ENCODE measurements at regions not wholly inside any gene's neighbourhood (a gene's known extent, or its start where the extent isn't known, plus 50 kb on each side); places are given as distances from the start of the nearest gene placed in this dataset.

DNA sequence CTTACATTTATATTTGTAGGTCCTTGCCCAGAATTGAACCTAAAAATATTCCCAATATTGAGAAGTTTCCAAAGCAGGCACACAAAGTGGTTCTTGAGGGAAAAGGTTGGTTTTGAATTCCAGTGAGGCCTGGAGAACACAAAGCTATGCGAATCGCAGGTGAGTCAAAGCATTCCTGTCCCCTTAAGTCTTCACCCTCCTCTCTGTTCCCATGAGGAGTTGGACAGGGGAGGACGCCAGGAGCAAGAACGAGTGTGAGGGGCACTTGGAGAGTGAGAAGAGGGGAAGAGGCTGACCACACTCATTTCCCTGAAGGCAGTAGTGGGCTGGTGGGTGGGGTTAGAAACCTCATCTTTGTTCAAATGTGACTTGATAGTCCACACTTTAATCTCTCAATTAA is 185.8 kb upstream of the EOMES start:
- Mint-ChIP-seq H3K9me3 (peaks cover 0 to 2% (median 0%) of the 10 kb centered on the region in 7 donors), H3K27ac (no peak overlapping the region)
- H3K9me3 ChIP-seq (replicated peaks in 1 of 2; ENCODE audit: control insufficient read depth in 1 of 2, insufficient read depth in 1 of 2, low read length in 2 of 2), result no peaks in the 10 kb centered on the region

GRCh38 chr3:27910456-27910855 is 188.3 kb upstream of the EOMES start:
- no peak overlapping the region for H3K9ac ChIP-seq (ENCODE audit: insufficient read depth, low read length, poor library complexity, severe bottlenecking)
- no peaks in the 10 kb centered on the region for H3K9me3 ChIP-seq (replicated peaks in 1 of 2; ENCODE audit: control insufficient read depth in 1 of 2, insufficient read depth in 1 of 2, low read length in 2 of 2)
- DNase-seq, result no peak
- no peaks in the 10 kb centered on the region for H3K27me3 ChIP-seq (ENCODE audit: control insufficient read depth in 2 of 2, insufficient read depth in 2 of 2, low read length in 2 of 2)
- Mint-ChIP-seq H3K27me3 (ENCODE audit: low read depth in 3 of 3) (peaks cover 0 to 3% (median 3%) of the 10 kb centered on the region in 3 donors), H3K4me3 (no peak overlapping the region), H3K27ac (no peak overlapping the region), H3K36me3 (no peaks in the 10 kb centered on the region), H3K9me3 (peaks cover 0 to 2% (median 0%) of the 10 kb centered on the region in 7 donors), H3K4me1 (no peaks in the 10 kb centered on the region)
- H2AFZ ChIP-seq (ENCODE audit: insufficient read depth, low read depth, low read length, poor library complexity, severe bottlenecking), result no peak overlapping the region
- no peak overlapping the region for H3K27ac ChIP-seq (ENCODE audit: low read depth in 1 of 2, low read length in 2 of 2)
- H3K4me3 ChIP-seq (replicated peaks in 1 of 3; ENCODE audit: low read depth in 2 of 3, low read length in 3 of 3), result no peak overlapping the region
- no peaks in the 10 kb centered on the region for H3K79me2 ChIP-seq (ENCODE audit: insufficient read depth, low read length)
- no peaks in the 10 kb centered on the region for H3K4me1 ChIP-seq (ENCODE audit: control insufficient read depth in 1 of 2, insufficient read depth in 2 of 2, low read length in 2 of 2)
- no peak overlapping the region for H3K4me2 ChIP-seq (replicated peaks; ENCODE audit: extremely low read depth, low read length, poor library complexity, severe bottlenecking)
- no peaks in the 10 kb centered on the region for H4K20me1 ChIP-seq (ENCODE audit: insufficient read depth, low read length)
- TF ChIP-seq, protein P1, sequence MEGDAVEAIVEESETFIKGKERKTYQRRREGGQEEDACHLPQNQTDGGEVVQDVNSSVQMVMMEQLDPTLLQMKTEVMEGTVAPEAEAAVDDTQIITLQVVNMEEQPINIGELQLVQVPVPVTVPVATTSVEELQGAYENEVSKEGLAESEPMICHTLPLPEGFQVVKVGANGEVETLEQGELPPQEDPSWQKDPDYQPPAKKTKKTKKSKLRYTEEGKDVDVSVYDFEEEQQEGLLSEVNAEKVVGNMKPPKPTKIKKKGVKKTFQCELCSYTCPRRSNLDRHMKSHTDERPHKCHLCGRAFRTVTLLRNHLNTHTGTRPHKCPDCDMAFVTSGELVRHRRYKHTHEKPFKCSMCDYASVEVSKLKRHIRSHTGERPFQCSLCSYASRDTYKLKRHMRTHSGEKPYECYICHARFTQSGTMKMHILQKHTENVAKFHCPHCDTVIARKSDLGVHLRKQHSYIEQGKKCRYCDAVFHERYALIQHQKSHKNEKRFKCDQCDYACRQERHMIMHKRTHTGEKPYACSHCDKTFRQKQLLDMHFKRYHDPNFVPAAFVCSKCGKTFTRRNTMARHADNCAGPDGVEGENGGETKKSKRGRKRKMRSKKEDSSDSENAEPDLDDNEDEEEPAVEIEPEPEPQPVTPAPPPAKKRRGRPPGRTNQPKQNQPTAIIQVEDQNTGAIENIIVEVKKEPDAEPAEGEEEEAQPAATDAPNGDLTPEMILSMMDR (IDR thresholded peaks at IDR 0.05), result no peak
- 100% methylated on average over 1 of the region's 4 CpGs for WGBS (ENCODE audit: insufficient coverage)
- no peaks in the 10 kb centered on the region for H3K36me3 ChIP-seq (replicated peaks in 1 of 2; ENCODE audit: control insufficient read depth in 1 of 2, insufficient read depth in 2 of 2, low read length in 2 of 2)
- intact Hi-C loops (cut with micrococcal nuclease), result no loop called here

More for the DNA sequence above, 185.8 kb upstream of the EOMES start:
- H3K27me3 ChIP-seq (ENCODE audit: control insufficient read depth in 2 of 2, insufficient read depth in 2 of 2, low read length in 2 of 2), result no peaks in the 10 kb centered on the region
- Mint-ChIP-seq H3K27me3 (ENCODE audit: low read depth in 3 of 3) (peaks cover 0 to 3% (median 3%) of the 10 kb centered on the region in 3 donors), H3K4me1 (no peaks in the 10 kb centered on the region), H3K36me3 (no peaks in the 10 kb centered on the region), H3K4me3 (no peak overlapping the region)
- TF ChIP-seq, protein P1 (IDR thresholded peaks at IDR 0.05), result no peak
- no CpG with 5 or more reads among the region's 4 CpGs for WGBS (ENCODE audit: insufficient coverage)
- no peak overlapping the region for H3K4me3 ChIP-seq (replicated peaks in 1 of 3; ENCODE audit: low read depth in 2 of 3, low read length in 3 of 3)
- H3K9ac ChIP-seq (ENCODE audit: insufficient read depth, low read length, poor library complexity, severe bottlenecking), result no peak overlapping the region
- no peak overlapping the region for H3K27ac ChIP-seq (ENCODE audit: low read depth in 1 of 2, low read length in 2 of 2)
- intact Hi-C loops (cut with micrococcal nuclease), result no loop called here
- no peaks in the 10 kb centered on the region for H3K79me2 ChIP-seq (ENCODE audit: insufficient read depth, low read length)
- H2AFZ ChIP-seq (ENCODE audit: insufficient read depth, low read depth, low read length, poor library complexity, severe bottlenecking), result no peak overlapping the region
- DNase-seq, result no peak
- no peak overlapping the region for H3K4me2 ChIP-seq (replicated peaks; ENCODE audit: extremely low read depth, low read length, poor library complexity, severe bottlenecking)
- H3K36me3 ChIP-seq (replicated peaks in 1 of 2; ENCODE audit: control insufficient read depth in 1 of 2, insufficient read depth in 2 of 2, low read length in 2 of 2), result no peaks in the 10 kb centered on the region
- H4K20me1 ChIP-seq (ENCODE audit: insufficient read depth, low read length), result no peaks in the 10 kb centered on the region
- H3K4me1 ChIP-seq (ENCODE audit: control insufficient read depth in 1 of 2, insufficient read depth in 2 of 2, low read length in 2 of 2), result no peaks in the 10 kb centered on the region
